SU-DHL-6 (cell line): ENCODE measurements at regions not wholly inside any gene's neighbourhood (a gene's known extent, or its start where the extent isn't known, plus 50 kb on each side); places are given as distances from the start of the nearest gene placed in this dataset.

Experiments
- CTCF ChIP-seq: fragments of 200-600 bp; sonication (generic); IDR thresholded peaks from one replicate; pipeline ENCODE4 v1.5.1; 2017; ENCODE audit warnings: antibody characterized with exemption, mild to moderate bottlenecking, low read length, moderate library complexity; ENCODE audit not compliant: insufficient read depth, poor library complexity, severe bottlenecking
- EZH2phosphoT487 ChIP-seq: fragments of 200-600 bp; sonication (generic), shearing (Covaris generic); conservative IDR thresholded peaks from 2 replicates; pipeline ENCODE4 v1.6.1; 2018; ENCODE audit warnings: mild to moderate bottlenecking, antibody characterized with exemption, low read length, moderate library complexity, mixed read lengths

DNA sequence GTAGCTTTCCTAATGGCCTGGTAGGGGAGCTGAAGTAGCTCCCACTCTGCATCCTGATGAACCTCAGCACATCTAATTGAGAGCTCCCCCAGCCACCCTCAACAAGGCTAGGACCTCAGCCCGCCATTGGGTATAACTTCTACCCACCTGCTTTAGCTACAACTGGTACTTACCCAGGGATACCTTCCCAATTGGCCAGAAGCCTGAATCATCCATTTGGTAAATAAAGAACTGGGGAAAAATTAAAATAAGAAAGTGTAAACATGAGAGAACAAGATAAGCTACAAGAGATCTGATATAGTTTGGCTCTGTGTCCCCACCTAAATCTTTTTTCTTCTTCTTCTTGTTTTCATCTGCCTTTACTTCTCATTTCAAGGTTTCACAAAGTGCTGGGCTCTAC is 372.0 kb downstream of the CMPK2 start:
- TF ChIP-seq CTCF: no peak
- TF ChIP-seq EZH2phosphoT487: no peak
